RWPE2 (cell line): ENCODE measurements at regions not wholly inside any gene's neighbourhood (a gene's known extent, or its start where the extent isn't known, plus 50 kb on each side); places are given as distances from the start of the nearest gene placed in this dataset.
"Not testable (repeated sequence)": the region's sequence is repeated elsewhere in the genome, so short reads cannot be mapped to it uniquely, and the experiment has no call there.

Experiments
- ATAC-seq: fragments of 200-7000 bp; cut with Tn5 transposase; 3 replicates; pipeline ENCODE4 v1.9.1; 2021; ENCODE audit warnings: low read depth
- DNase-seq: peaks from one replicate; pipeline ENCODE4 v3.0.0-alpha.2; 2020; ENCODE audit warnings: low spot score
- H3K27ac ChIP-seq: fragments of 450-650 bp; 2 replicates; pipeline ENCODE4 v1.5.1; 2017; ENCODE audit warnings: mild to moderate bottlenecking; ENCODE audit not compliant: poor library complexity, severe bottlenecking
- H3K27me3 ChIP-seq: fragments of 250-450 bp; sonication (Bioruptor Pico); 2 replicates; pipeline ENCODE4 v1.5.1; 2021; ENCODE audit warnings: mild to moderate bottlenecking, moderate library complexity; ENCODE audit not compliant: insufficient read depth, poor library complexity, severe bottlenecking
- H3K36me3 ChIP-seq: fragments of 250-450 bp; sonication (Bioruptor Pico); 2 replicates; pipeline ENCODE4 v1.5.1; 2020; ENCODE audit warnings: low read depth, mild to moderate bottlenecking, moderate library complexity
- H3K4me1 ChIP-seq: fragments of 250-450 bp; sonication (Bioruptor Pico); 2 replicates; pipeline ENCODE4 v1.5.1; 2021; ENCODE audit warnings: mild to moderate bottlenecking, moderate library complexity; ENCODE audit not compliant: insufficient read depth, poor library complexity, severe bottlenecking
- H3K4me3 ChIP-seq: fragments of 250-450 bp; sonication (Bioruptor Pico); 2 replicates; pipeline ENCODE4 v1.5.1; 2021; ENCODE audit warnings: mild to moderate bottlenecking, moderate library complexity; ENCODE audit not compliant: severe bottlenecking
- H3K9me3 ChIP-seq: fragments of 250-450 bp; sonication (Bioruptor Pico); 2 replicates; pipeline ENCODE4 v1.5.1; 2021; ENCODE audit warnings: mild to moderate bottlenecking, moderate library complexity; ENCODE audit not compliant: severe bottlenecking
- CTCF ChIP-seq: fragments of 450-650 bp; IDR thresholded peaks from one replicate; pipeline ENCODE4 v1.5.1; 2017; ENCODE audit warnings: mild to moderate bottlenecking, moderate library complexity; ENCODE audit not compliant: poor library complexity, severe bottlenecking

GRCh38 chr4:126182786-126183185, 868.0 kb downstream of the FAT4 start:
- H3K36me3 ChIP-seq, result no peaks in the 10 kb centered on the region
- ATAC-seq (no peak), DNase-seq (no peak)
- H3K9me3 ChIP-seq, result no peaks in the 10 kb centered on the region
- no peak for TF ChIP-seq CTCF
- no peak overlapping the region for H3K4me3 ChIP-seq
- no peaks in the 10 kb centered on the region for H3K4me1 ChIP-seq
- H3K27me3 ChIP-seq, result no peaks in the 10 kb centered on the region
- H3K27ac ChIP-seq, result no peak overlapping the region

GRCh38 chr4:126183206-126183605, 868.5 kb downstream of the FAT4 start:
- H3K36me3 ChIP-seq, result no peaks in the 10 kb centered on the region
- no peak for TF ChIP-seq CTCF
- H3K4me1 ChIP-seq, result no peaks in the 10 kb centered on the region
- no peaks in the 10 kb centered on the region for H3K27me3 ChIP-seq
- DNase-seq, result no peak
- H3K9me3 ChIP-seq, result no peaks in the 10 kb centered on the region
- H3K27ac ChIP-seq, result no peak overlapping the region
- no peak overlapping the region for H3K4me3 ChIP-seq
- ATAC-seq, result no peak

GRCh38 chr4:126191536-126191935, 876.8 kb downstream of the FAT4 start:
- Histone ChIP-seq H3K36me3 (no peaks in the 10 kb centered on the region), H3K9me3 (no peaks in the 10 kb centered on the region), H3K4me1 (no peaks in the 10 kb centered on the region), H3K27ac (no peak overlapping the region), H3K27me3 (no peaks in the 10 kb centered on the region), H3K4me3 (no peak overlapping the region)
- DNase-seq (no peak), ATAC-seq (no peak)
- TF ChIP-seq CTCF, result no peak

- Histone ChIP-seq H3K27me3 (no peaks in the 10 kb centered on the region), H3K9me3 (no peaks in the 10 kb centered on the region), H3K36me3 (no peaks in the 10 kb centered on the region), H3K4me1 (no peaks in the 10 kb centered on the region), H3K4me3 (no peak overlapping the region), H3K27ac (no peak overlapping the region)
- TF ChIP-seq CTCF, result no peak
- ATAC-seq (no peak), DNase-seq (no peak)
These were observed 877.8 kb downstream of the FAT4 start for GRCh38 chr4:126192506-126192905.

GRCh38 chr4:126201251-126202138, 886.7 kb downstream of the FAT4 start:
- not testable (repeated sequence) for ATAC-seq, H3K36me3 ChIP-seq, H3K4me1 ChIP-seq, H3K4me3 ChIP-seq, H3K27ac ChIP-seq, H3K9me3 ChIP-seq, DNase-seq, H3K27me3 ChIP-seq
